ENCODE measurements at regions not wholly inside any gene's neighbourhood (a gene's known extent, or its start where the extent isn't known, plus 50 kb on each side); places are given as distances from the start of the nearest gene placed in this dataset.

GRCh38 chr7:69418869-69419670 lies 179.2 kb upstream of the AUTS2 start:
- H2AFZ ChIP-seq: no peak overlapping the region
- no peak overlapping the region for H3K4me2 ChIP-seq (ENCODE audit: low read length)
- no peak overlapping the region for H3K27ac ChIP-seq
- H3K4me1 ChIP-seq: no peaks in the 10 kb centered on the region
- H3K9me3 ChIP-seq (ENCODE audit: control insufficient read depth, low read length): no peaks in the 10 kb centered on the region
- H3K9ac ChIP-seq: no peak overlapping the region
- no peaks in the 10 kb centered on the region for H3K36me3 ChIP-seq (ENCODE audit: control insufficient read depth, insufficient read depth, low read length)
- TF ChIP-seq, protein P1, sequence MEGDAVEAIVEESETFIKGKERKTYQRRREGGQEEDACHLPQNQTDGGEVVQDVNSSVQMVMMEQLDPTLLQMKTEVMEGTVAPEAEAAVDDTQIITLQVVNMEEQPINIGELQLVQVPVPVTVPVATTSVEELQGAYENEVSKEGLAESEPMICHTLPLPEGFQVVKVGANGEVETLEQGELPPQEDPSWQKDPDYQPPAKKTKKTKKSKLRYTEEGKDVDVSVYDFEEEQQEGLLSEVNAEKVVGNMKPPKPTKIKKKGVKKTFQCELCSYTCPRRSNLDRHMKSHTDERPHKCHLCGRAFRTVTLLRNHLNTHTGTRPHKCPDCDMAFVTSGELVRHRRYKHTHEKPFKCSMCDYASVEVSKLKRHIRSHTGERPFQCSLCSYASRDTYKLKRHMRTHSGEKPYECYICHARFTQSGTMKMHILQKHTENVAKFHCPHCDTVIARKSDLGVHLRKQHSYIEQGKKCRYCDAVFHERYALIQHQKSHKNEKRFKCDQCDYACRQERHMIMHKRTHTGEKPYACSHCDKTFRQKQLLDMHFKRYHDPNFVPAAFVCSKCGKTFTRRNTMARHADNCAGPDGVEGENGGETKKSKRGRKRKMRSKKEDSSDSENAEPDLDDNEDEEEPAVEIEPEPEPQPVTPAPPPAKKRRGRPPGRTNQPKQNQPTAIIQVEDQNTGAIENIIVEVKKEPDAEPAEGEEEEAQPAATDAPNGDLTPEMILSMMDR (IDR thresholded peaks at IDR 0.05): no peak
- no peaks in the 10 kb centered on the region for H3K79me2 ChIP-seq
- H3K4me3 ChIP-seq (ENCODE audit: low read depth, low read length): no peak overlapping the region
- no peaks in the 10 kb centered on the region for H3K27me3 ChIP-seq (ENCODE audit: control insufficient read depth, insufficient read depth, low read length)

GRCh38 chr7:69419934-69420333 lies 178.3 kb upstream of the AUTS2 start:
- H2AFZ ChIP-seq: no peak overlapping the region
- no peaks in the 10 kb centered on the region for H3K4me1 ChIP-seq
- TF ChIP-seq, protein P1 (IDR thresholded peaks at IDR 0.05): no peak
- H3K79me2 ChIP-seq: no peaks in the 10 kb centered on the region
- no peak overlapping the region for H3K4me2 ChIP-seq (ENCODE audit: low read length)
- H3K9me3 ChIP-seq (ENCODE audit: control insufficient read depth, low read length): no peaks in the 10 kb centered on the region
- H3K36me3 ChIP-seq (ENCODE audit: control insufficient read depth, insufficient read depth, low read length): no peaks in the 10 kb centered on the region
- H3K27ac ChIP-seq: no peak overlapping the region
- H3K4me3 ChIP-seq (ENCODE audit: low read depth, low read length): no peak overlapping the region
- H3K9ac ChIP-seq: no peak overlapping the region
- no peaks in the 10 kb centered on the region for H3K27me3 ChIP-seq (ENCODE audit: control insufficient read depth, insufficient read depth, low read length)

DNA sequence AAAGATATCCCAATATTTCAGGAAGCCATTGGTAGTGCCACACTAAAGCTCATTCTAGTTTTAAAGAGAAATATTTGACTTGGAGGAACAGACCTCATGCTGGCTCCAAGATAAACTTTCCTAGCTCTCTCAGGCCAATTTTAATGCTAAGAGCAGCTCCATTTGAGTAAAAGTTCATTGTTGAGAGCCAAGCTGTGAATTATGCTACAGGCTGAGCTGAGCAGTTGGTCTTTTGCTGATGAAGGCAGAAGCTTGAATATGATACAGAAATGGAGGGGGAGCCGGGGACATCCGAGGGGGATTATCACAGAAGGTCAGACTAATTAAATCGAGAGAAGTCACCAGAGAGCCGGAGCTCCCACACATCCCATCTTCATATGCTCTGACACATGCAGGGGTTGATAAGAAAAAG lies 175.7 kb upstream of the AUTS2 start:
- Histone ChIP-seq H3K9ac (no peak overlapping the region), H3K4me1 (no peaks in the 10 kb centered on the region), H3K27me3 (ENCODE audit: control insufficient read depth, insufficient read depth, low read length) (no peaks in the 10 kb centered on the region), H3K4me2 (ENCODE audit: low read length) (no peak overlapping the region), H2AFZ (no peak overlapping the region), H3K4me3 (ENCODE audit: low read depth, low read length) (no peak overlapping the region), H3K36me3 (ENCODE audit: control insufficient read depth, insufficient read depth, low read length) (no peaks in the 10 kb centered on the region), H3K27ac (no peak overlapping the region), H3K79me2 (no peaks in the 10 kb centered on the region), H3K9me3 (ENCODE audit: control insufficient read depth, low read length) (no peaks in the 10 kb centered on the region)
- TF ChIP-seq, protein P1 (IDR thresholded peaks at IDR 0.05): no peak

GRCh38 chr7:69426705-69427104 lies 171.6 kb upstream of the AUTS2 start:
- H3K36me3 ChIP-seq (ENCODE audit: control insufficient read depth, insufficient read depth, low read length): no peaks in the 10 kb centered on the region
- H3K9ac ChIP-seq: no peak overlapping the region
- no peaks in the 10 kb centered on the region for H3K27me3 ChIP-seq (ENCODE audit: control insufficient read depth, insufficient read depth, low read length)
- no peaks in the 10 kb centered on the region for H3K9me3 ChIP-seq (ENCODE audit: control insufficient read depth, low read length)
- peaks cover 15% of the 10 kb centered on the region for H3K4me1 ChIP-seq
- H3K4me3 ChIP-seq (ENCODE audit: low read depth, low read length): no peak overlapping the region
- H3K27ac ChIP-seq: no peak overlapping the region
- TF ChIP-seq, protein P1 (IDR thresholded peaks at IDR 0.05): no peak
- no peak overlapping the region for H3K4me2 ChIP-seq (ENCODE audit: low read length)
- no peak overlapping the region for H2AFZ ChIP-seq
- H3K79me2 ChIP-seq: no peaks in the 10 kb centered on the region

DNA sequence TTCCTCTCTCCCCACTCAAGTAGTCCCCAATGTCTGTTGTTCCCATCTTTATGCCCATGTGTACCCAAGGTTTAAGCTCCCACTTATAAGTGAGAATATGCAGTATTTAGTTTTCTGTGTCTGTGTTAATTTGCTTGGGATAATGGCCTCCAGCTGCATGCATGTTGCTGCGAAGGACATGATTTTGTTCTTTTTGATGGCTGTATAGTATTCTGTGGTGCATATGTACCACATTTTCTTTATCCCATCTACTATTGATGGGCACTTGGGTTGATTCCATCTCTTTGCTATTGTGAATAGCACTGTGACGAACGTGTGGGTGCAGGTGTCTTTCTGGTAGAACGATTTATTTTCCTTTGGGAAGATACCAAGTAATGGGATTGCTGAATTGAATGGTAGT lies 170.2 kb upstream of the AUTS2 start:
- H3K27me3 ChIP-seq (ENCODE audit: control insufficient read depth, insufficient read depth, low read length): no peaks in the 10 kb centered on the region
- no peak overlapping the region for H3K9ac ChIP-seq
- no peak overlapping the region for H3K4me3 ChIP-seq (ENCODE audit: low read depth, low read length)
- H3K4me1 ChIP-seq: peaks cover 15% of the 10 kb centered on the region
- H3K79me2 ChIP-seq: no peaks in the 10 kb centered on the region
- no peak overlapping the region for H3K4me2 ChIP-seq (ENCODE audit: low read length)
- TF ChIP-seq, protein P1 (IDR thresholded peaks at IDR 0.05): no peak
- H3K9me3 ChIP-seq (ENCODE audit: control insufficient read depth, low read length): no peaks in the 10 kb centered on the region
- H3K36me3 ChIP-seq (ENCODE audit: control insufficient read depth, insufficient read depth, low read length): no peaks in the 10 kb centered on the region
- H3K27ac ChIP-seq: no peak overlapping the region
- H2AFZ ChIP-seq: no peak overlapping the region
